Globus pallidus (tissue), 1 donor: ENCODE measurements at regions not wholly inside any gene's neighbourhood (a gene's known extent, or its start where the extent isn't known, plus 50 kb on each side); places are given as distances from the start of the nearest gene placed in this dataset.
"Not testable (repeated sequence)": the region's sequence is repeated elsewhere in the genome, so short reads cannot be mapped to it uniquely, and the experiment has no call there.

Experiments
- DNase-seq: peaks from one replicate; pipeline ENCODE4 v3.0.0-alpha.2; 2015; ENCODE audit warnings: low spot score

GRCh38 chr6:109255087-109255486 lies 127.2 kb downstream of the CD164 start:
- DNase-seq, result no peak

DNA sequence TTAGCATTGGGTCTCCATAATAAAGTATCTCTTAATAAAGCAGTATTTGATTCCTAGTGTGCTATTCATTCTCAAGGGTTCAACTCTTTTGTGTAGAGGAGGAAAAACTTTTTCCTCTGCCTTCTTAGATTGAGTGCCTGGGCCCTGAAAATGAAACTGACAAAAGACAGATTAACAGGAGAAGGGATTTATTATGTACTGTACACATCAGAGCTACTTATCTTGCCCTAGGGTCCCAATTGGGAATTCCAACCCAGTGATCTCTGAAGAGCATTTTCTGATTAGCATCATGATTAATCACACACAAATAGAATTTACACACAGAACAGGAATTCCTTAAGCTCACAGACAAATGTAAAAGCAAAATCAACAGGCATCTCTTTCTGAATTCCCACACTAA lies 128.9 kb downstream of the CD164 start:
- no peak for DNase-seq

DNA sequence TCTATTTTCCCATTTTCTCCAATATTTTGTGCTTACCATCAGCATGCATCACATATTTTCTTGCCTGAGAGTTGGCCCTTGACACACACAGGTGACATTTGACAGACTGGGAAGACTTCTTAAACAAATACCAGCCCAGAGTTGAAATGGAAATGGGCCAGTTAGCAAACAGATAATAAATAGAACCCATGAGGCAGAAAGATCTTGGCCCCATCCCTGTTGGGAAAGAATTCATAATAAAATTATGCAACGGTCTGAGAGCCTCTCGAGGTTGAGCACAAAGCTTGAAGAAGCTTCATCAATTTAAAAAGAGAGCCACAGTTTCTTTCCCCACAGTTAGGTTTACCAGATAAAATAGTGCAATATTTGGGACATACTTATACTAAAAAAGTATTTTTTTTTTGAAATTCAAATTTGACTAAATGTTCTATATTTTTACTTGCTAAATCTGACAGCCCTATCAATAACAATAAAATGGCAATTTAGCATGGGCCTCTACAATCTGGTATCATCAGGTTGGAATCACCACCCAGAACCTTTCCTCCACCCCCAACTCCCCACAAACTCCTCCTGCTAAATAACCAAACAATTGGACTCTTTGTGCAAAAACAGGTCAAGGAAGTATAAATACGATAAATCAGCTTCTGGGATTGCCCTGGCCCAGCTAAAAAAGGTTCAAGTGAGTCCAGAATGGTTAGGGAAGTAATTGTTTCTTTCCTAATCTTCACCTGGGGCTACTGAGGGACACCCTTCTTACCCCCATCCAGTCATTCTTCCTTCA lies 129.8 kb downstream of the CD164 start:
- no peak for DNase-seq

DNA sequence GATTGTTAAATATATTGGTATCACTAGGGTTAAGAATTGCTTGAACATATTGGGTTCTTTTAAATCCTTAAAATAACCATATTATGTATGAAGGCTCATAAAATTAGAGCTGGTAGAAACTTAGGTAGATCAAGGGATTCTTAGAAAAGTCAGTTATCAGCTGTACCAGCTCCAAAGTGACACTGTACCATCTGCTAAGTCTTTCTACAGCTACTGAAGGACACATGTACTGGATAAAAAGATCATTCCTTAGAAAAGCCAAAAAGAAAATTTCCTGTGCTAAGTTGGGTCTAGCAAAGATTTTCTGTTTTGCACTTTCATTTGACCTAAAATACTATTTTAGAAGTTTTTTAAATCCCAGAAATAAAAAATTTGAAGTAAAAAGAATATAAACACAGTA lies 130.4 kb downstream of the CD164 start:
- DNase-seq, result no peak

- DNase-seq, result not testable (repeated sequence)
Measured at GRCh38 chr6:109250544-109251156, 131.6 kb downstream of the CD164 start.

GRCh38 chr6:109243863-109244825 lies 138.1 kb downstream of the CD164 start:
- DNase-seq, result no peak

DNA sequence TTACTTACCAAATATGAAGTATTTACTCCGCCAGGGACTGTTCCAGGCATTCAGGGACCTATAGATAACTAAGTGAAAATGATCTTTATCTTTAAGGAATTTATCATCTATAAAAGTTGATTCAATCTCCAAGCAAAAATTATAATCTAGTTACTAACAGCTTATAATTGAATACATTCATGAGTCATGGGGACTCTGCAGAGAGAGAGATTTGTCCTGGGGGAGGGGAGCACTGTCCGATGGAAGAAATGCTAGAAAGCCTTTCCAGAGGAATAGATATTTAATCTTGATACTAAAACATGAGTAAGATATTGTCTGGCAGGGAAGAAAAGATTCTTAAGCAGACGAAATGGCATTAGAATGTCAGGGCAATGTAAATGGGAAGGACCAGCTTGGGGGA lies 139.3 kb downstream of the CD164 start:
- DNase-seq, result no peak

DNA sequence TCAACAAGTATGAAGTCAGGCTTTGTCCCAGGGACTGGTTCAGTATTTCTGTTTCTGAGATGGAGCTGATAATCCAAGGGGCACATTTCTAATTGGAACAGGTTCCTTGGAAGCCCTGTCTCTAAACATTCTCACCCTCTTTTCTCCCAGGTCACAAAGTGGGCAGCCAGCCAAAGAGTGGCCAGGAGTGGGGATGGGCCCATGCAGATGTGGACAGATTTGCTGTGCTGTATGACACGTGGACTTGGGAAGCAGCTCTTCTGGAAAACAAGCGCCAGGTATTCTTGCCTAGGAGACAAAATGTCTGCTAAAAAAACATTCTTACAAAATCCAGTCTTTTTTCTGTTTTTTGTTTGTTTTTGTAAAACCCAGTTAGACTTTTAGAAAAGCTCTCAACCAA lies 140.2 kb downstream of the CD164 start:
- DNase-seq, result no peak

- DNase-seq, result no peak
Measured at GRCh38 chr6:109241199-109241598, 141.1 kb downstream of the CD164 start.

DNA sequence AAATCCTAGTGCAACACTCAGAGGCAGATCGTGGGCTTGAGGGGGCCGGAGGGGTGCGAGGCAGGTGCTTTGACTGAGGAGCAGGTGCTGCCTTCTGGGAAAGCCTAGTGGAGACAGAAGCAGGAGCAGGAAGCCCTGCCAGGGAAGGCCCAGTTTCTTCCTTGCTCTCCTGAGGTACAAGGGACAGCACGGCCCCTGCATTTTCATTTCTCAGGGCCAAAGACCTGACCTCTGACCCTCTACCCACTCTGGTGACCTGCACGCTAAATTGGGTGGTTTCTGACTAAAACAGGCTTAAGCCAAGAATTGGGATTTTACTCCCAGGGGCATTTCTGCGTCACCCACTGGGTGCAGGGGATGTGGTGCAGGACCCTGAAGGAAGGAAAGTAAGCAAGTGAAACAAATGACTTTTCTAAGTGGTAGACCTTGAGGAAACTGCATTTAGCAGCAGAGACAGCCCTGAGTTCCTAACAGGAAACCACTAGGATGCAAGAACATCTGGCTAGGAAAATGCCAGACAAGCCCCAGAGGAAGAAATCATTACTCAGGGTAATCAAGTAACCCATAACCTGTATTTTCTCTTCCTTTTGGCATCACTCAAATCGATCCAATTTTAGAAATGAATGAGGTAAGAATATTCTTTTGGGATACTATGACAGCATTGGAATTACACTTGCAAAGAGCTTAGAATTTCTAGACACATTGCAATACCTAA lies 141.7 kb downstream of the CD164 start:
- DNase-seq, result no peak

DNA sequence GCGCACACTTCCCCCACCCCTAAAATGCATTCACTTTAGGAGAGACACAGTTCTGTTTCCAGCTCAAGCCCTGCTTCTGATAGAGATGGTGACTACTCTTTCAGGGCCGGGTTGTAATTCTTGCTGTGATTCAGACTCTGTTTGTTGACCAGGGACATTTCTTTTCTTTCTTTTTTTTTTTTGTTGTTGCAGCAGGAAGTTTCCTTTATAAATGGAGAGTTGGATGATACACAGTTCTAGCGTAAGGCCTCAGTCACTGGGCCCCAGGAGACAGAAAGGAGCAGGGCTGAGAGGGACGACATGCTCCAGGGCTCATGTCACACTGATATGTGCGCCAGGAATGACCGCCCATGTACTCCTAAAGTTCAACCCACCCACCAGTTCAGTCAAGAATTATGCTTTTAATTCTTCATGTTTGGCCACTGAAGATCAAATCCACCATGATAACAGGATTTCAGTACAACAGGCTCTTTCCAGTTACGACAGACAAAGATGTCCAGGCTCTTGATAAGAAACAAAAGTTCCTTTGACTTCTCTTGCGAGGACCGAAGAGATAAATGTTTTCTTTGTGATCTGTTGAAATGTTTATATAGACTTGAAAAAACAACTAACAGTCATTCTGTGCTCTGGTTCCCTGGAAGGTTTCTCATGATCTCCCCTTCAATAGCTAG lies 142.5 kb downstream of the CD164 start:
- DNase-seq, result peak; percentile 55

DNA sequence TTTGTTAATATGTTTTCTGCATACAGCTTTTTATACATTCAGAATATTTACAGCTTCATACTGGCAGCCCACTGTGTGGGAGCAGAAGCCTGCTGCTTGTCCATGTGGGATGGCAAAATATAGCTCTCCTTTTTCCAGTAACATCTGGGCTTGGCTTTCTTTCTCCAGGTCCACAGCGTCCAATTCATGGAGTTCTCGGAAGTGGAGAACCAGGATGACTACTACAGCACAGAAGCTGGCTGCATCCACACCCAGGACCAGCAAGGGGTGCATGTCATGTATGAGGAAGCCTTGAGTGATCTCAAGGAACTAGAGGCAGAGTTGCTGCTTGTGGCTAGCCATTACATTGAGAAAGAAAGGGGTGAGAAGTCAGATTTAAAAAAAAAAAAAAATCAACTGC lies 143.1 kb downstream of the CD164 start:
- DNase-seq, result no peak

GRCh38 chr6:109238396-109238795 lies 143.1 kb downstream of the CEP57L1 start:
- DNase-seq, result no peak

GRCh38 chr6:109237986-109238329 lies 142.7 kb downstream of the CEP57L1 start:
- no peak for DNase-seq

GRCh38 chr6:109237077-109237985 lies 142.0 kb downstream of the CEP57L1 start:
- DNase-seq, result no peak

DNA sequence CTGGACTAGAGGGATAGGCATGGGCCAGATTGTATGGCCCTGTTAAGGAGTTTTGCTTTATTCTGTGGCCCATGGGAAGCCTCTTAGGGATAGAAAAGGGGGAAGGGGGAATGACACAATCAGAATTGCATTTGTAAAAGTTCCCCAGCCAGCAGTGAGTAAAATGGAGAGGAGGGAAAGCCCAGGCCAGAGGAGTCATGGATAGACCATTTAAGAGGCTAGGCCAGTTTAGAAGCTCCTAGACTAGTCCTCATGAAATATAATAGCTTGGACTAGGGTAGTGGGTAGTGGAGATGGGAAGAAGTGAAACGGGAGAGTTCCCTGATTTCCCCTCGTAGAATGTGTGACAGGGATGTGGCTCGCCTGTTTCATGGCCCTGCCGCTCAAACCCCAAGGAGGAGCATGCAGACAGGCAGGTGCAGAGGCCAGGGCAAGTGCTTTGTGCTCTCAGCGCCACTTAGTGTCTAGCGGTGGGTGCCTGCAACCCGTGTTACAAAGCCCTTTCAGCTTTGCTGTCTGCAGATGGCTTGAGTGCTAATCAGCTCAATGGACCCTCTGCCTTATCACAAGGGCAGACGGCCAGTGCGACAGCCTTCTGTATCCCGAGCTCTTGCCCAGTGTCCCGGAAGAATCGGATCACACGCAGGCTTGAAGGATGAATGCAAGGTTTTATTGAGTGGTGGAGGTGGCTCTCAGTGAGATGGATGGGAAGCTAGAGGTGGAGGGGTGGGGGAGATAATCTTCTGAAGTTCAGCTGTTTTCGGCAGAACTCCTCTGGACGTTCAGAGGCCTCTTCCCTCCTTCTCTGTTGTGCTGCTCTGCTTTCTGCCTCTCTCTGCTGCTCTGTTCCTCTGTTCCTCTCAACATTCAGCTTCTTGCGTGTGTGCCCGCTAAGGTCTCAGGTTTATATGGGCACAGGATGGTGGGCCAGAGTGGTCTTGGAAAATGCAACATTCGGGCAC lies 141.1 kb downstream of the CEP57L1 start:
- peak; percentile 51 for DNase-seq

- DNase-seq, result no peak
Measured at GRCh38 chr6:109235481-109236038, 140.3 kb downstream of the CEP57L1 start.

- no peak for DNase-seq
Measured at GRCh38 chr6:109230453-109230852, 135.1 kb downstream of the CEP57L1 start.

GRCh38 chr6:109229536-109229935 lies 134.2 kb downstream of the CEP57L1 start:
- no peak for DNase-seq
